Caco-2 (cell line): ENCODE measurements at regions not wholly inside any gene's neighbourhood (a gene's known extent, or its start where the extent isn't known, plus 50 kb on each side); places are given as distances from the start of the nearest gene placed in this dataset.

Source experiments
- BruUV-seq: library from RNA; stranded (reverse); fragments of 400-500 nt; replicated peaks from 2 replicates; lab custom pipeline; 2021; lab: Mats Ljungman, UMichigan
- CTCF ChIA-PET: fragments of 300-600 bp; sonication (Branson Sonifier 250); formaldehyde crosslinking; loops from one replicate; lab custom pipeline; 2022; ENCODE audit warnings: antibody characterized with exemption; lab: Charles Lee
- POLR2A ChIA-PET: fragments of 300-600 bp; sonication (Branson Sonifier 250); formaldehyde crosslinking; loops from one replicate; lab custom pipeline; 2022; ENCODE audit warnings: antibody characterized with exemption; lab: Charles Lee
- DNase-seq, 2 experiments: peaks; one replicate each; pipeline versions ENCODE4 v3.0.0 to v3.0.0-alpha.2; 2020 to 2022
- H3K27me3 ChIP-seq: replicated peaks from 2 replicates; pipeline ENCODE4 v1.6.0; 2011; ENCODE audit warnings: low read length; ENCODE audit not compliant: control insufficient read depth, insufficient read depth
- H3K36me3 ChIP-seq: 2 replicates; pipeline ENCODE4 v1.5.1; 2011; ENCODE audit warnings: low read length; ENCODE audit not compliant: control insufficient read depth, insufficient read depth
- H3K4me1 ChIP-seq: fragments of 250-450 bp; sonication (Bioruptor Pico); 2 replicates; pipeline ENCODE4 v1.5.1; 2020; ENCODE audit warnings: mild to moderate bottlenecking
- H3K4me3 ChIP-seq: 2 replicates; pipeline ENCODE4 v1.5.1; 2011; ENCODE audit warnings: low read depth, mild to moderate bottlenecking, control low read depth, low read length
- H3K9me3 ChIP-seq: fragments of 250-450 bp; sonication (Bioruptor Pico); 2 replicates; pipeline ENCODE4 v1.5.1; 2020; ENCODE audit warnings: mild to moderate bottlenecking, moderate library complexity
- H3K27ac Mint-ChIP-seq: one replicate; pipeline ENCODE4 v1.8.0; 2022; ENCODE audit warnings: mixed read lengths; ENCODE audit not compliant: unreplicated experiment
- H3K27me3 Mint-ChIP-seq: one replicate; pipeline ENCODE4 v1.8.0; 2022; ENCODE audit warnings: mixed read lengths; ENCODE audit not compliant: insufficient read depth, unreplicated experiment
- H3K36me3 Mint-ChIP-seq: one replicate; pipeline ENCODE4 v1.8.0; 2022; ENCODE audit warnings: mild to moderate bottlenecking, mixed read lengths; ENCODE audit not compliant: insufficient read depth, unreplicated experiment
- H3K4me1 Mint-ChIP-seq: one replicate; pipeline ENCODE4 v1.8.0; 2022; ENCODE audit warnings: low read depth, mixed read lengths; ENCODE audit not compliant: unreplicated experiment
- H3K4me3 Mint-ChIP-seq: one replicate; pipeline ENCODE4 v1.8.0; 2022; ENCODE audit warnings: mild to moderate bottlenecking, moderate library complexity, mixed read lengths; ENCODE audit not compliant: unreplicated experiment
- H3K9me3 Mint-ChIP-seq: one replicate; pipeline ENCODE4 v1.8.0; 2022; ENCODE audit warnings: mixed read lengths; ENCODE audit not compliant: unreplicated experiment
- CTCF ChIP-seq, 2 experiments: fragments of 200-600 bp in 1 of 2; IDR thresholded peaks; 1 replicate in 1 of 2; 2 replicates in 1 of 2; pipeline versions ENCODE4 v1.5.1 to v1.8.0; 2011 to 2022; ENCODE audit warnings: antibody characterized with exemption in 1 of 2, control low read depth in 1 of 2, inconsistent platforms in 1 of 2, low read depth in 1 of 2, low read length in 1 of 2, mild to moderate bottlenecking in 1 of 2, moderate library complexity in 1 of 2; ENCODE audit not compliant: insufficient read depth in 1 of 2, severe bottlenecking in 1 of 2, unreplicated experiment in 1 of 2
- intact Hi-C: fragments of 100-400 bp; cut with micrococcal nuclease; formaldehyde crosslinking; loops from one replicate; pipeline ENCODE4 v1.10.0; 2022; ENCODE audit not compliant: unreplicated experiment

GRCh38 chr9:11686733-11687132, 1006.5 kb upstream of the TYRP1 start:
- H3K9me3 ChIP-seq: no peaks in the 10 kb centered on the region
- H3K4me1 ChIP-seq: no peaks in the 10 kb centered on the region
- no peaks in the 10 kb centered on the region for H3K36me3 ChIP-seq
- ChIA-PET POLR2A (no interaction called here), CTCF (no interaction called here)
- no TSS peak for BruUV-seq
- H3K27me3 Mint-ChIP-seq: no peaks in the 10 kb centered on the region
- no peak for DNase-seq
- H3K27me3 ChIP-seq: no peaks in the 10 kb centered on the region
- no peak for TF ChIP-seq CTCF (IDR thresholded peaks at IDR 0.05; ENCODE audit: insufficient read depth in 1 of 2, low read depth in 1 of 2, low read length in 1 of 2, severe bottlenecking in 1 of 2, unreplicated experiment in 1 of 2)
- H3K9me3 Mint-ChIP-seq: no peaks in the 10 kb centered on the region
- H3K4me3 Mint-ChIP-seq: no peak overlapping the region
- no peaks in the 10 kb centered on the region for H3K36me3 Mint-ChIP-seq
- H3K4me3 ChIP-seq: no peak overlapping the region
- no peaks in the 10 kb centered on the region for H3K4me1 Mint-ChIP-seq
- intact Hi-C loops: no loop called here
- H3K27ac Mint-ChIP-seq: no peak overlapping the region

- Mint-ChIP-seq H3K27ac (no peak overlapping the region), H3K27me3 (no peaks in the 10 kb centered on the region), H3K4me1 (no peaks in the 10 kb centered on the region), H3K36me3 (no peaks in the 10 kb centered on the region), H3K4me3 (no peak overlapping the region), H3K9me3 (no peaks in the 10 kb centered on the region)
- Histone ChIP-seq H3K9me3 (no peaks in the 10 kb centered on the region), H3K4me1 (no peaks in the 10 kb centered on the region), H3K36me3 (no peaks in the 10 kb centered on the region), H3K27me3 (no peaks in the 10 kb centered on the region), H3K4me3 (no peak overlapping the region)
- no peak for DNase-seq
- BruUV-seq: no TSS peak
- TF ChIP-seq CTCF (IDR thresholded peaks at IDR 0.05; ENCODE audit: insufficient read depth in 1 of 2, low read depth in 1 of 2, low read length in 1 of 2, severe bottlenecking in 1 of 2, unreplicated experiment in 1 of 2): no peak
- intact Hi-C loops: no loop called here
- ChIA-PET POLR2A (no interaction called here), CTCF (no interaction called here)
Observed at GRCh38 chr9:11697126-11697525, 996.1 kb upstream of the TYRP1 start.

GRCh38 chr9:11701706-11702105, 991.5 kb upstream of the TYRP1 start:
- DNase-seq: no peak
- intact Hi-C loops: no loop called here
- Mint-ChIP-seq H3K27me3 (no peaks in the 10 kb centered on the region), H3K9me3 (no peaks in the 10 kb centered on the region), H3K4me1 (no peaks in the 10 kb centered on the region), H3K27ac (no peak overlapping the region), H3K36me3 (no peaks in the 10 kb centered on the region), H3K4me3 (no peak overlapping the region)
- H3K36me3 ChIP-seq: no peaks in the 10 kb centered on the region
- CTCF ChIA-PET: no interaction called here
- no peak for TF ChIP-seq CTCF (IDR thresholded peaks at IDR 0.05; ENCODE audit: insufficient read depth in 1 of 2, low read depth in 1 of 2, low read length in 1 of 2, severe bottlenecking in 1 of 2, unreplicated experiment in 1 of 2)
- no peak overlapping the region for H3K4me3 ChIP-seq
- H3K27me3 ChIP-seq: no peaks in the 10 kb centered on the region
- POLR2A ChIA-PET: no interaction called here
- no peaks in the 10 kb centered on the region for H3K4me1 ChIP-seq
- no TSS peak for BruUV-seq
- no peaks in the 10 kb centered on the region for H3K9me3 ChIP-seq
